Ascending aorta (tissue), 2 donors: ENCODE measurements at regions not wholly inside any gene's neighbourhood (a gene's known extent, or its start where the extent isn't known, plus 50 kb on each side); places are given as distances from the start of the nearest gene placed in this dataset.

Experiments
- DNase-seq, 2 donors: peaks; one replicate each; pipeline ENCODE4 v3.0.0-alpha.2; 2019; ENCODE audit warnings: low spot score in 2 of 2
- H3K27ac ChIP-seq, 2 donors: fragments of 200-600 bp; sonication (generic); one replicate each; pipeline ENCODE4 v1.5.1; 2016 to 2017; ENCODE audit warnings: mild to moderate bottlenecking in 1 of 2
- H3K27me3 ChIP-seq: fragments of 200-600 bp; sonication (generic); one replicate; pipeline ENCODE4 v1.5.1; 2017
- H3K36me3 ChIP-seq, 2 donors: fragments of 200-600 bp; sonication (generic); one replicate each; pipeline ENCODE4 v1.5.1; 2016
- H3K4me1 ChIP-seq, 2 donors: fragments of 200-600 bp; sonication (generic); one replicate each; pipeline ENCODE4 v1.5.1; 2016 to 2017; ENCODE audit warnings: mild to moderate bottlenecking in 1 of 2
- H3K4me3 ChIP-seq, 2 donors: fragments of 200-600 bp; sonication (generic); one replicate each; pipeline ENCODE4 v1.5.1; 2016 to 2017; ENCODE audit warnings: mild to moderate bottlenecking in 1 of 2
- H3K9me3 ChIP-seq, 2 donors: fragments of 200-600 bp; sonication (generic); one replicate each; pipeline ENCODE4 v1.5.1; 2016
- CTCF ChIP-seq, 3 experiments: fragments of 200-600 bp in 2 of 3; fragments of 450-650 bp in 1 of 3; sonication (generic) in 2 of 3; IDR thresholded peaks; one replicate each; pipeline ENCODE4 v1.5.1; 2016 to 2019; ENCODE audit warnings: antibody characterized with exemption in 3 of 3, mild to moderate bottlenecking in 1 of 3, moderate library complexity in 1 of 3
- intact Hi-C: fragments of 100-400 bp; cut with DNase I; formaldehyde crosslinking; loops from one replicate; pipeline ENCODE4 v1.15.1; 2023

GRCh38 chr9:126226991-126227936 is 99.4 kb upstream of the MVB12B start:
- Histone ChIP-seq H3K4me3 (no peak overlapping the region), H3K9me3 (no peaks in the 10 kb centered on the region), H3K27ac (no peak overlapping the region), H3K4me1 (no peaks in the 10 kb centered on the region), H3K36me3 (no peaks in the 10 kb centered on the region), H3K27me3 (no peaks in the 10 kb centered on the region)
- no peak for TF ChIP-seq CTCF (IDR thresholded peaks at IDR 0.05)
- DNase-seq: peak in 1 of 2 donors; percentile 50
- intact Hi-C loops: no loop called here

GRCh38 chr9:126228111-126228780 is 98.4 kb upstream of the MVB12B start:
- intact Hi-C loops: loop anchor here (2.0 kb wide), 1 partner anchor 819 kb away; no protein-coding TSS in a partner anchor
- no peak for TF ChIP-seq CTCF (IDR thresholded peaks at IDR 0.05)
- peak in 1 of 2 donors; percentile 50 for DNase-seq
- H3K36me3 ChIP-seq: no peaks in the 10 kb centered on the region
- H3K9me3 ChIP-seq: no peaks in the 10 kb centered on the region
- H3K4me1 ChIP-seq: no peaks in the 10 kb centered on the region
- H3K27me3 ChIP-seq: no peaks in the 10 kb centered on the region
- H3K4me3 ChIP-seq: no peak overlapping the region
- no peak overlapping the region for H3K27ac ChIP-seq

- H3K4me3 ChIP-seq: no peak overlapping the region
- DNase-seq: peak in 1 of 2 donors; percentile 75
- peak; percentile 61 to 81 (median 72) for TF ChIP-seq CTCF (IDR thresholded peaks at IDR 0.05)
- no peak overlapping the region for H3K27ac ChIP-seq
- intact Hi-C loops: loop anchor here (2.0 kb wide), 1 partner anchor 820 kb away; no protein-coding TSS in a partner anchor
- H3K9me3 ChIP-seq: no peaks in the 10 kb centered on the region
- H3K27me3 ChIP-seq: no peaks in the 10 kb centered on the region
- H3K4me1 ChIP-seq: no peaks in the 10 kb centered on the region
- no peaks in the 10 kb centered on the region for H3K36me3 ChIP-seq
These were observed 97.7 kb upstream of the MVB12B start for GRCh38 chr9:126228781-126229444.

GRCh38 chr9:126229501-126229900 is 97.1 kb upstream of the MVB12B start:
- no peak for DNase-seq
- no peaks in the 10 kb centered on the region for H3K9me3 ChIP-seq
- no peak for TF ChIP-seq CTCF (IDR thresholded peaks at IDR 0.05)
- H3K4me1 ChIP-seq: no peaks in the 10 kb centered on the region
- H3K27me3 ChIP-seq: no peaks in the 10 kb centered on the region
- H3K36me3 ChIP-seq: no peaks in the 10 kb centered on the region
- intact Hi-C loops: loop anchor here (2.0 kb wide), 1 partner anchor 821 kb away; no protein-coding TSS in a partner anchor
- H3K4me3 ChIP-seq: no peak overlapping the region
- H3K27ac ChIP-seq: no peak overlapping the region

- H3K27me3 ChIP-seq: no peaks in the 10 kb centered on the region
- H3K27ac ChIP-seq: no peak overlapping the region
- intact Hi-C loops: no loop called here
- H3K36me3 ChIP-seq: no peaks in the 10 kb centered on the region
- TF ChIP-seq CTCF (IDR thresholded peaks at IDR 0.05): no peak
- no peaks in the 10 kb centered on the region for H3K9me3 ChIP-seq
- no peaks in the 10 kb centered on the region for H3K4me1 ChIP-seq
- no peak overlapping the region for H3K4me3 ChIP-seq
- peak in 1 of 2 donors; percentile 22 for DNase-seq
These were observed 95.9 kb upstream of the MVB12B start for GRCh38 chr9:126230692-126231091.
